Rectal smooth muscle tissue (tissue), 1 donor: ENCODE measurements at regions not wholly inside any gene's neighbourhood (a gene's known extent, or its start where the extent isn't known, plus 50 kb on each side); places are given as distances from the start of the nearest gene placed in this dataset.

Source experiments
- H3K27ac ChIP-seq: one replicate; pipeline ENCODE4 v1.7.0; 2013; ENCODE audit warnings: low read depth, low read length, inconsistent platforms
- H3K27me3 ChIP-seq: one replicate; pipeline ENCODE4 v1.7.0; 2013; ENCODE audit warnings: low read length; ENCODE audit not compliant: control insufficient read depth, insufficient read depth
- H3K36me3 ChIP-seq: one replicate; pipeline ENCODE4 v1.7.0; 2013; ENCODE audit warnings: low read length; ENCODE audit not compliant: control insufficient read depth, insufficient read depth
- H3K4me1 ChIP-seq: one replicate; pipeline ENCODE4 v1.7.0; 2013; ENCODE audit warnings: low read length; ENCODE audit not compliant: control insufficient read depth, insufficient read depth
- H3K4me3 ChIP-seq: one replicate; pipeline ENCODE4 v1.7.0; 2013; ENCODE audit warnings: low read length
- H3K9ac ChIP-seq: one replicate; pipeline ENCODE4 v1.7.0; 2013; ENCODE audit warnings: low read length

DNA sequence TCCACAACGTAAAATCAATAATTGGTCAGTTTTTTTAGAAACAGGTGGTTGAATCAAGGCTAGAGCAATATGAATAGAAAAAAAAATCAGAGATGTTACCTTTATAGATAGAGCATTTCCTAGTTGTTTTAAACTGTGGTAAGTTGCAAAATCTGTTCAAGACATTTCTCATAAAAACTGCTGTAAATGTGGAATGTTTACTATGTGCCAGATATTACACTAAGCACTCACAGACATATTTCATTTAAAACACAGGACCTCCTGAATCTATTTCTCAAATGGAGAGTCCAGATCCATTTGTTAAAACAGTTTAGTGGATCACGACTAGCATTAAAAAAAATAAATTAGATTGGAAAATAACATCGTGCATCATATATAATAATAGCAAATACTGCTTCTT is 570.0 kb upstream of the ZNF608 start:
- H3K4me3 ChIP-seq: no peak overlapping the region
- H3K36me3 ChIP-seq: no peaks in the 10 kb centered on the region
- no peak overlapping the region for H3K9ac ChIP-seq
- H3K27ac ChIP-seq: no peak overlapping the region
- no peaks in the 10 kb centered on the region for H3K27me3 ChIP-seq
- no peaks in the 10 kb centered on the region for H3K4me1 ChIP-seq

DNA sequence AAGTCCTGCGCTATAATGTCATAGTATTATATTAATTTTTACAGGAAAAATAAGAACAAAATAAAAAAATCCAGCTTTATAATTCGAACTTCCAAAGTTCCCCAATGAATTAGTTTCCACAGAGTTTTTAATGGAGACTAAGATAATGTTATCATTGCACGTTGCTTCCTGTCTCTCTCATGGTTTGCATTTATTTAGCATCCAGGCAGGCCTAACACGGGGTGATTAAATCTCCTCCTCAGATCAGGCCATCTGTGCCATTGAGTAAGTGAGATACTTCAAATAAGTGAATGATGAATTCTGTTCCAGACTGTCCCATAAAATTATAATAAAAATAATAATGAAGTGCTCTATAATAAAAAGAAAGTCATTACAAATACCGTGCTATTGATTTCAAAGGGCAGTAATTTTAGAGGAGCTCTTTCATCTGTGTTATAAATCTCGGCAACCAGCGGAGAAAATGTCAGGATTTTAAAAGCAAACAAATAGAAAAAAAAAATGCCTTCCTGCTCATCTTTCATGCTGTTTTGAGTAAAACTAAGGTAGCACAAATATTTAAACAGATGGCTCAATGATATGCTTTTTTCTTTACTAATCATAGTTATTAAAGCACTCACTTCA is 570.6 kb upstream of the ZNF608 start:
- Histone ChIP-seq H3K27me3 (no peaks in the 10 kb centered on the region), H3K36me3 (no peaks in the 10 kb centered on the region), H3K9ac (no peak overlapping the region), H3K4me3 (no peak overlapping the region), H3K27ac (no peak overlapping the region), H3K4me1 (no peaks in the 10 kb centered on the region)

DNA sequence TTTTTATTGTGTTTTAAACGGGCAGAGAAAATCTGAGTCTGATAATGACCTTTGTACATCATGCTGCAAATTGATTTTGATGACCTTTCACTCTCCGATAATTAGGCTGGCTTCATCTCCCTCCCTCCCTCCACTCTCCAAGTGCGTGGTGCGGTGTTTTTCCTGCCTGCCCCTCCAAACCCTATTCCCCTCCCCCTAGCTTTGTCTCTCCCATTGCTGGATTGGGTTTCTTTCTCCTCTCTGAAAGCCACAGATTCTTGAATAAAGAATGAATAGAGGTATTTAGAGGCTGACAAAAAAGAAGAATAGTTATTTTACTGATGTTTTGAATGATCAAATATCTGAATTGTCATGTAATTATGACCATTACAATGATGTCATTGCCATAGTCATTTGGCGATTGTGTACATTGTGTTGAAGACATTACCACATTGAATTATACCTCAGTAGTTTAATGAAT is 571.1 kb upstream of the ZNF608 start:
- no peaks in the 10 kb centered on the region for H3K4me1 ChIP-seq
- no peaks in the 10 kb centered on the region for H3K36me3 ChIP-seq
- H3K27me3 ChIP-seq: no peaks in the 10 kb centered on the region
- H3K9ac ChIP-seq: no peak overlapping the region
- no peak overlapping the region for H3K27ac ChIP-seq
- no peak overlapping the region for H3K4me3 ChIP-seq

DNA sequence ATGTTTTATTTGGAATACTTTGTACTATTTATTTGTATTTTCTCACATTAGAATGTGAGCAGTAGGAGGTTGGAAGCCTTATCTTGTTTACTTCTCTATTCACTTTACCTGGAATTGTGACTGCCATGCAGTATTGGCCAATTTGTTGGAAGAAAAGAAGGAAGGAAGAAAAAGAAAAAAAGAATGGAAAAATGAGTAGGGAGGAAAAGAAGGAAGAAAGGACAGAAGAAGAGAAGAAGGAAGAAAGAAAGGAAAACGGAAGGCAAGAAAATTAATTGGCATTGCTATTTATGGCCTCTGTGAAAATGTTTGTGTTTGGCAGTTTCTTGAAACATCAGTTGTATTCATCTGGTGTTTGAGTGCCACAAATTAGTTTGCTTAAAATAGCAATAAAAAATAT is 575.2 kb upstream of the ZNF608 start:
- no peaks in the 10 kb centered on the region for H3K4me1 ChIP-seq
- no peak overlapping the region for H3K9ac ChIP-seq
- no peak overlapping the region for H3K27ac ChIP-seq
- no peaks in the 10 kb centered on the region for H3K36me3 ChIP-seq
- no peak overlapping the region for H3K4me3 ChIP-seq
- H3K27me3 ChIP-seq: no peaks in the 10 kb centered on the region

DNA sequence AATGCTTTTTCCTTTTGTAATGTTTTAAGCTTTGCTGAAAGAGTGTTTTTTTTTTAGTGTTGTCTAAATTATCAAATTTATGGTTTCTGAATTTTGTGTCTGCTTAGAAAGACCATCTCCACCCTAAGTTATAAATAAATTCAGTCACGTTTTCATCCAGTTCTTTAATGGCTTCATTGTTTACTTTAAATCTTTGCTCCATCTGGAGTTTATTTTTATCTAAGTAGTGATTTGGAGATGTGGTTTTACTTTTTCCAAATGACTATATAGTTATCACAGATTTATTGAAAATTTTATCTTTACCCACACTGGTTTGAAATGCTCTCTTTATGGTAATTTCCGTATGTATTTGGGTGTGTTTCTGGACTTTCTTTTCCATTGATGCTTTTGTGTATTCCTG is 577.2 kb upstream of the ZNF608 start:
- no peaks in the 10 kb centered on the region for H3K36me3 ChIP-seq
- H3K27ac ChIP-seq: no peak overlapping the region
- H3K4me3 ChIP-seq: no peak overlapping the region
- no peak overlapping the region for H3K9ac ChIP-seq
- H3K27me3 ChIP-seq: no peaks in the 10 kb centered on the region
- H3K4me1 ChIP-seq: no peaks in the 10 kb centered on the region

DNA sequence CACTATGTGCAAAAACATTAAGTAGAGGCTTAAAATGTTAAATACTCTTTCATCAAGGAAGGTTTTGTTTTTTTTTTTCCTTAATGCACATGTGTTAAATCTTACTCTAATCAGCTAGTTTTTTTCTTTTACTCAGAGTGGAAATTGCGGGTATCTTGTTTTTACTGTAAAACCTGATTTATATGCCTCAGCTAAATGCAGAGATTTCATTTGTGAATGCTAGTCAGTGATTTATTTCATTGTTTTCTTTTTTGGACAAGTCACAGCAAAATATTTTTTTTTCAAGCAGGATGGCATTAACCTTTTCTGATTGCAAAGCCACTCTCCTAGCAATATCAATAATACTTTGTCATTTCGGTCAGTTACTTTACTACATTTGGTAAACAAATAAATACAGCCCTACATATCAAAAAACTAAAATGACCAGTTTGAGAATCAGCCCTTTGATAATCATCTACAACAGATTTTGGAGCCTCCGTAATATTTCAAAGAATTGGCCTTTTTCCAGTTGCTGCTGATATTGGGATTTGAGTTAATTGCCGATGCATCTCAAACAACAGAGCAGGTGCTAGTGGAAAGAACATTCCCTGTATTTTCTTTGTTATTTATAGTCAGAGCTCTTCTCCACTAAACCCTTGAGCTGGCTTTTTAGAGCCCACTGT is 579.2 kb upstream of the ZNF608 start:
- H3K9ac ChIP-seq: no peak overlapping the region
- H3K27me3 ChIP-seq: no peaks in the 10 kb centered on the region
- H3K4me1 ChIP-seq: no peaks in the 10 kb centered on the region
- H3K4me3 ChIP-seq: no peak overlapping the region
- H3K36me3 ChIP-seq: no peaks in the 10 kb centered on the region
- no peak overlapping the region for H3K27ac ChIP-seq

DNA sequence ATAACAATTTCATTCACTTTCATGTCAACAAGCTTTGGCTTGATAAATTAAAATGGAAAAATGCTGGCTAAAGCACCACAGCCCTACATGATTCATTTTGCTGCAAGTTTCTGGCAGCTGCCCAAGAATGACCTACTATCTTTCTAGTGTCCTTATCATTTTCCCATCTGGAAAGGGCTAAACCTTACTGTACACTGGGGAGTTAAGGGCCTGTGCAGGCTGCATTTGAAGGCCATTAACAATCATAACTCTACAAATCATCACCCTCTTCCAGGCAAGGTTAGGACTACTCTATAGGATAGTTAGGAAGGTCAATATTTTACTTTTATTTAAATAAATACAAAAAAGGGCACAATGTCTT is 579.7 kb upstream of the ZNF608 start:
- H3K36me3 ChIP-seq: no peaks in the 10 kb centered on the region
- no peaks in the 10 kb centered on the region for H3K27me3 ChIP-seq
- no peak overlapping the region for H3K4me3 ChIP-seq
- no peak overlapping the region for H3K9ac ChIP-seq
- H3K27ac ChIP-seq: no peak overlapping the region
- H3K4me1 ChIP-seq: no peaks in the 10 kb centered on the region

DNA sequence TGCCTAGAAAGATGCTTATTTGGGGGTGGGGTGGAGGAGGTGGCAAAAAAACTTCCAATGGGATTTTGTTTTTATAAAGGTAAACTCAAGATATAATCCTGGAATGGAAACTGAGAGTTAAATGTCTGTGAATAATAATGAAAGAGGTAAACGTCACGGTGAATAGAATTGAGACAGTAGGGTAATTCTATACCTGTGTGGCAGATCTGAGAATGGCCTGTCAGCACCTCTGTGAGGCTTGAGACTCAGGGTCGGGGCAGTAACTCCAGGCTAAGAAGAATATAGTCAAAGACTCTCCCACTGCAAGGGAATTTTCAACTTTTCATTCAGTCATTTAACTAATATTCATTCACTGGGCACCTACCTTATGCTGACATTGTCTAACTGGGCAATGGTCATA is 581.2 kb upstream of the ZNF608 start:
- Histone ChIP-seq H3K36me3 (no peaks in the 10 kb centered on the region), H3K4me1 (no peaks in the 10 kb centered on the region), H3K27me3 (no peaks in the 10 kb centered on the region), H3K9ac (no peak overlapping the region), H3K4me3 (no peak overlapping the region), H3K27ac (no peak overlapping the region)

DNA sequence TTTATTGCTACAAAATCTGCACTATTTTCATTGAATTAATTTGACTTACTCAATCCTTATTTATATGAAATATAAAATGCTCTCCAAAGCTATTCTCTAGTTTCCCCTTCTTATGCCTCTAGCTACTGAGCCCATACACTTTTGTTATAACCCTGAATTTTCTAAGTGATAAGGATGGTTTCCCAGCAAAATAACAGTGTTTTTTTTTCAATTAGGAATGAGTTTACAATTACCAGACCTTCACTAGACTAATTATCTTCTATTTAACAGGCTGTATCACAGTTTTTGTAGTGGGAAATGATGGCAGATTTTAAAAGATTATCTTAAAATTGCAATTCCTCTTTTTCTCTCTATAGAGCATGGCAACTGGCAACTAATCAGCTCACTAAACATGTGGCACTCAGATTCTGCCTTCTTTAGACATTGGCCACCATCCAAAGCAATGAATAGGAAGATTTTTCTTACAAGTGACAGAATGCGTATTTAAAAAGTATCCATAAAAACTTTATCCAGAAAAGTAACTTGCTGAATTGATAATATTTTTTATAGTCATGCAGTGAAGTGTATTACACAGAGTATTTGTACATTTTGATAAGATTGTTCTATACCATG is 585.7 kb upstream of the ZNF608 start:
- no peak overlapping the region for H3K4me3 ChIP-seq
- H3K9ac ChIP-seq: no peak overlapping the region
- no peaks in the 10 kb centered on the region for H3K27me3 ChIP-seq
- no peaks in the 10 kb centered on the region for H3K36me3 ChIP-seq
- no peaks in the 10 kb centered on the region for H3K4me1 ChIP-seq
- no peak overlapping the region for H3K27ac ChIP-seq

DNA sequence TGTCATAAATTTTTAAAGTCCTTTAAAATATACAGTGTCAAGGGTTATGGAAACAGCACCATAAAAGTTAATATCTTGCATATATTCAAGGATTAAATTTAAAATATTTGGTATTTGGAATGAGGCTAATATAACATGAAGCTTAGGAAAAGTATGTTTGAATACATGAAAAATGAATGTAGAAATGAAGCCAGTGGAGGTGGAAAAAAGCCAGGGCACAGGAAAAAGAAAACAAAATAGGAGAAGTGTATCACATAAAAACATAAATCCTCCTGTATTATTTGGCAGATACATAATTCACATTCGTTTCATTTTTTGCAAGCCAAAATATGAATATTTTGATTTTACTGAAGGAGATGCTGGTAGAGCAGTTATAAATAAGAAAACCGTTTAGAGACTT is 587.0 kb upstream of the ZNF608 start:
- H3K9ac ChIP-seq: no peak overlapping the region
- no peaks in the 10 kb centered on the region for H3K36me3 ChIP-seq
- H3K4me3 ChIP-seq: no peak overlapping the region
- H3K27ac ChIP-seq: no peak overlapping the region
- H3K4me1 ChIP-seq: no peaks in the 10 kb centered on the region
- H3K27me3 ChIP-seq: no peaks in the 10 kb centered on the region

DNA sequence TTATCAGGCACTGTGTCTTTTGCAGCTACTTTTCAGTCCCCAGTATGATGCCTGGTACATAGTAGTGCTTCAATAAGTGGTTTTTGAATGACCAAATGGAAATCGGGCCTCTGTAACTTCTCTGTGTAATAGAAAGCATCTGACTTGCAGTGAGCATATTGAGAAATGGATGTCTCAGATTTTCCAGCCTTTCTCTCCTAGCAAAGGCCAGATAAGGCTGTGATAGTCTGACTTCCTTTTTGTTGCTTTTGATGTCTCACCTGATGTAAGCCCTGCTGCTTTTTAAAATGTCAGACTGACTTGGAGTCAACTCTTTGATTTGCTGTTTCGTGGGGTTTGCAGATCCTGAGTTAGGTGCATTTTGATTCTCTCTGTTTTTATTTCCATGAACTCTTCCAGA is 590.0 kb upstream of the ZNF608 start:
- H3K4me1 ChIP-seq: no peaks in the 10 kb centered on the region
- no peaks in the 10 kb centered on the region for H3K36me3 ChIP-seq
- H3K4me3 ChIP-seq: no peak overlapping the region
- H3K9ac ChIP-seq: no peak overlapping the region
- no peak overlapping the region for H3K27ac ChIP-seq
- no peaks in the 10 kb centered on the region for H3K27me3 ChIP-seq

DNA sequence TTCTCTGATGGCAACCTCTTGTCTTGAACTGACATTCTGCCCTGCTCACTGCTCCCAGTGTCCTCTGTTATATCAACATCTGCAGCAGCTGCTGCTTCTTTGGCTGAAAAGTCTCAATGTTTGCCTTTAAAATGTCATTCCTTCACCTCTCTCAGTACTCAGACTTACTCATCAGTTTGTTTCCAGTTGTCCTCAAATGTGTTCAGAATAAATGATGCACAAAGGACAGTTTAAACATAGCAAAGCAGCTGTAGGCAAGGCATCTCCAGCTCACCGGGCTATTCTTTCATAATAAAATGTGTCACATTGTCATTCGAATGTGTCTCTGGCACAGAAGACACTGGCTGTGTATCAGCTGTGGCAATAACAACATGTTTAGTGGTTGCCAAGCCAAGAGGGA is 590.9 kb upstream of the ZNF608 start:
- Histone ChIP-seq H3K27me3 (no peaks in the 10 kb centered on the region), H3K9ac (no peak overlapping the region), H3K4me3 (no peak overlapping the region), H3K36me3 (no peaks in the 10 kb centered on the region), H3K27ac (no peak overlapping the region), H3K4me1 (no peaks in the 10 kb centered on the region)
